Mucosa of rectum (tissue), 2 donors: ENCODE measurements at regions not wholly inside any gene's neighbourhood (a gene's known extent, or its start where the extent isn't known, plus 50 kb on each side); places are given as distances from the start of the nearest gene placed in this dataset.

Source experiments
- H3K27ac ChIP-seq, 2 donors: one replicate each; pipeline ENCODE4 v1.7.0; 2013; ENCODE audit warnings: inconsistent platforms in 2 of 2, low read depth in 2 of 2, low read length in 2 of 2
- H3K27me3 ChIP-seq, 2 donors: one replicate each; pipeline ENCODE4 v1.7.0; 2013; ENCODE audit warnings: low read length in 2 of 2; ENCODE audit not compliant: control insufficient read depth in 2 of 2, insufficient read depth in 2 of 2
- H3K36me3 ChIP-seq, 2 donors: one replicate each; pipeline ENCODE4 v1.7.0; 2013; ENCODE audit warnings: low read length in 2 of 2; ENCODE audit not compliant: control insufficient read depth in 2 of 2, insufficient read depth in 2 of 2
- H3K4me1 ChIP-seq, 2 donors: one replicate each; pipeline ENCODE4 v1.7.0; 2013; ENCODE audit warnings: low read length in 2 of 2, mild to moderate bottlenecking in 1 of 2; ENCODE audit not compliant: control insufficient read depth in 2 of 2, insufficient read depth in 2 of 2
- H3K4me3 ChIP-seq, 2 donors: one replicate each; pipeline ENCODE4 v1.7.0; 2013; ENCODE audit warnings: low read length in 2 of 2
- H3K9ac ChIP-seq, 2 donors: one replicate each; pipeline ENCODE4 v1.7.0; 2013; ENCODE audit warnings: low read length in 2 of 2, low read depth in 1 of 2, mild to moderate bottlenecking in 1 of 2
- H3K9me3 ChIP-seq, 2 donors: one replicate each; pipeline ENCODE4 v1.7.0; 2013; ENCODE audit warnings: low read length in 2 of 2; ENCODE audit not compliant: control insufficient read depth in 2 of 2
- donor health status: healthy.
- donor health status: Normal muscosa, but diverticular disease.

DNA sequence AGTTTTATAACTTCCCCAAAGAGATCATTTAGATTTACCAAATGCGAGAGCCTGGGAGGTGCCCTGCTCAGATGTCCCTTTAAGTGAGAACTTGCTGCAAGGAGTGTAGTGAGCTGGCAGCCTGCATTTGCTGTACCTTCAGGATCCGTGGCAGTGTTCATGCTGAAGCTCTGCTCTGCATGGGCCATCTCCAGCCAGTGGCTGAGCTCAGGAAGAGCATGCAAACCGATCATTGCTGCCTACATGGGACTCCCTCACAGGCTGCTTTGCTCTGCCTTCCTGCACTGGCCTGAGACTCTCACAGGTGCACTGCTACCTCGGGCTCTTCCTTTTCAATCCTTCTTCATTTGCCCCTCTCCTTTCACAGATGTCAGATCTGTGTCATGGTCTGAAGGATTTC lies 152.0 kb upstream of the SFRP2 start:
- Histone ChIP-seq H3K27me3 (no peaks in the 10 kb centered on the region), H3K9ac (no peak overlapping the region), H3K9me3 (no peaks in the 10 kb centered on the region), H3K4me3 (no peak overlapping the region), H3K36me3 (no peaks in the 10 kb centered on the region), H3K27ac (no peak overlapping the region), H3K4me1 (no peaks in the 10 kb centered on the region)

DNA sequence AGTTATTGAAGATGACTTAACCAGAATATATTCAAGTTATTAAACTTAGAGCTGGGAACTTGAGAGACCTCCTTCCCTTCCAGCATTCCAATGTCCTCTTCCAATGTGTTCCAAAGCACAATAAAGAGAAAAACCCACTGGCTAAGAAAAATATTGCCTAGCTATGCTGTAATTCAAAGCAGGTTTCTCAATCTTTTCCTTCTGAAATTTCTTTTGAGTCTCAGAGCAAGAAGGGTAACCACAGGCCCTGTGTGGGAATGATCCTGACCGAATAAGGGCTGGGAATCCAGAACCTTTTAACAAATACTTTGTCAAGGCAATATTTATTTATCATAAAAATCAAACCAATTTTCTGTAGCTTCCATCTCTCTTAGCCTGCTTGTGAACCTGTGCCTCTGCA lies 150.7 kb upstream of the SFRP2 start:
- H3K9ac ChIP-seq = no peak overlapping the region
- H3K4me1 ChIP-seq = no peaks in the 10 kb centered on the region
- no peak overlapping the region for H3K4me3 ChIP-seq
- H3K27me3 ChIP-seq = no peaks in the 10 kb centered on the region
- no peaks in the 10 kb centered on the region for H3K9me3 ChIP-seq
- no peak overlapping the region for H3K27ac ChIP-seq
- no peaks in the 10 kb centered on the region for H3K36me3 ChIP-seq

DNA sequence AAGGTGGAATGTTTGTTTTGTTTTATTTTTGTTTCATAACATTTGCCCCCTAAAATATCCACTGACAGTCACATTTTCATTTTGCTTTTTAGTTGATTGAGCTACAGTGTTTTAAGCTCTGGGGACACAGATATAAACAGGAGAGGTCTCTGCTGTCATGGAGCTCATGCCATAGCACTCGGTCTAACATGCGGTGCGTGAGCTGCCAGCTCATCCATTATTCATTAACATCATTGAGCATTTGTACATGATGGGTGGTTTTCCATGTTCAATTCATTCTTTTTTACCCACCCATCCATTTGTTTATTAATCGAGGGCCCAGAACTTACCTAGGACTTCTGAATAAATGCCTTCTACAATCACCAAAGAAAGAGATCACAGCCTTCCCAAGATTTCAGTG lies 150.1 kb upstream of the SFRP2 start:
- Histone ChIP-seq H3K36me3 (no peaks in the 10 kb centered on the region), H3K27me3 (no peaks in the 10 kb centered on the region), H3K27ac (no peak overlapping the region), H3K9ac (no peak overlapping the region), H3K9me3 (no peaks in the 10 kb centered on the region), H3K4me1 (no peaks in the 10 kb centered on the region), H3K4me3 (no peak overlapping the region)

DNA sequence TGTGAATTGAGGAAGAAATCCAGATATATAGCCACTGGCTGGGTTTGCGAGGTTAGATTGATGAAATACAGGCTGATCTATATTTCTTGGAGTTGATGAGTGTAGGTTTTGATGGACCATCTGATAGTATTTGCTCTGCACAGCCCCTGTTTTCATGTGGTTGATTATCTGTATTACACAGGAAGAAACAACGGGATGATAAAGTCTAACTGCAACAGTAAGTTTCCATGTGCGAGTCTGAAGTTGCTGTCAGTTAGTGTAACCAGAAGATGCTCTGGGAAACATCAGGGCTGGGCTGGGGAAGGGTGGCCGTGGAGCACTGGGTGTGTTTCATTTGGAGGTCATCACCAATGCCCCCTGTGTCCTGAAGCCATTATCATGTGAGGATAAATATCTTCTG lies 148.4 kb upstream of the SFRP2 start:
- Histone ChIP-seq H3K27me3 (no peaks in the 10 kb centered on the region), H3K36me3 (no peaks in the 10 kb centered on the region), H3K9me3 (no peaks in the 10 kb centered on the region), H3K9ac (no peak overlapping the region), H3K4me3 (no peak overlapping the region), H3K27ac (no peak overlapping the region), H3K4me1 (no peaks in the 10 kb centered on the region)

DNA sequence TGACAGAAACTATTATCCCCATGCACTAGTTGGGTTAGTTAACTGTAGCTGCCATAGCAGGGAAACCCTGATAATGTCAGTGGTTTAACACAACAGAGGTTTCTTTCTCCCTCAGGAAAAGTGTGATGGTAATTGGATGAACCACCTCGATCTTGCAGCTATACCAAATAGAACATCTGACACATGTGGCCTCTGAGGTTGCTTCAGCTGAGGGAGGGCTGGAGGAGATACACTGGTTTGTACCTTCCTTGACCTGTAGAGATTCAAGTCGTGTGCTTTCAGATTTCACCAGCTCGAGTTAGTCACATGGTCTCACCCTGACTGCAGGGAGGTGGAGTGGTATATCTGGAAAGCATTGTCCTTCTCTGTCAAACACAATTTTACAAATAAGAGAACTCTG lies 147.2 kb upstream of the SFRP2 start:
- no peaks in the 10 kb centered on the region for H3K4me1 ChIP-seq
- H3K36me3 ChIP-seq = no peaks in the 10 kb centered on the region
- no peak overlapping the region for H3K27ac ChIP-seq
- H3K4me3 ChIP-seq = no peak overlapping the region
- no peaks in the 10 kb centered on the region for H3K9me3 ChIP-seq
- no peaks in the 10 kb centered on the region for H3K27me3 ChIP-seq
- H3K9ac ChIP-seq = no peak overlapping the region

DNA sequence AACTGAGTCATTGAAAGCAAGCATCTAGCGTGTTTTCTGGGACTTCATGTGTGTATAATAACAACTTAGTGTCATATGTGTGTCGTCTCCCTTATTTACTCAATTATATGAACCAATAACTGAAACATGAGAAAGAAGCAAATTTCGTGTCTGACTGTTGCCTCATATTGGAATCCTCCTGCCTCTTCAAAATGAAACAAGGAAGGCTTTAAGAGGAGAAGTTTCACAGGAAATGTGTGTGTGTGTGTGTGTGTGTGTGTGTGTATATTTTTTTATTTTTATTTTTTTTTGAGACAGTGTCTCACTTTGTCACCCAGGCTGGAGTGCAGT lies 145.8 kb upstream of the SFRP2 start:
- Histone ChIP-seq H3K36me3 (no peaks in the 10 kb centered on the region), H3K9ac (no peak overlapping the region), H3K4me1 (no peaks in the 10 kb centered on the region), H3K9me3 (no peaks in the 10 kb centered on the region), H3K27me3 (no peaks in the 10 kb centered on the region), H3K4me3 (no peak overlapping the region), H3K27ac (peak overlapping the region; percentile 28 to 54)

DNA sequence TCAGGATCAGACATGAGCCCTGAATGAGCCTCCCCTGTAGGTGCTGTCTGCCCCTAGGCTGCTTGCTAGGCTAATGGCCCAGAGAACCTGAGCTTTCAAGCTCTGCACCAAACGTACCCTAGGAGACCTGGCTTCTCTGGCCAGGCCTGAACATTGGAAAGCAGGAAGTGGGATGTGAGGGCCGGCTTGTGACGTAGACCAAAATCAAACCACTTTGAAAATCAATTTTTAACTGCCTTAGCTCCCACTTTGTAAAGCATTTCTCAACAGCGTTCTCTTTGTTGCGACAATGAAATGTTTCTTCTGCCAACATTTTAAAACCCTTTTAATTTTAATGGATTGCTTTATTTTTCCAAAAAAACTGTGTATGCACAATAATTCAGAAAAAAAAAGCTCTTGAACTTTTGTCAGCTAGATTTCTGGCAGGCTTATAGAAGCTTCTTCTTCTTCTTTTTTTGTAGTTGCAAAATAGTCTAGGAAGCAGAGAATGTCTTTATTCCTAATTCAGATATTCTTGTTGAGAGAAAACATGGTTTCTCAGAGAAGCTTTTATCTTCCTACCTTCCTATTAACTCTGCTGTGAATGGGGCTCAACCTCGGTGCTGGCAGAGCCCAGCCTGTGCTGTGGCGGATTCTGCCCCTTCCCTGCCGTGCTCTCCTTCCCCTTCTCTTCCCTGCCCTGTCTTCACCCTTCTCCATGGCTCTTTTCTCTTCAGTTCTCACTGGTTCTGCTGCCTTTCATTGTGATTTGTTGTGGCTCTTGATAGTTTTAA lies 145.2 kb upstream of the SFRP2 start:
- Histone ChIP-seq H3K27me3 (no peaks in the 10 kb centered on the region), H3K4me3 (no peak overlapping the region), H3K9ac (no peak overlapping the region), H3K27ac (peak overlapping the region; percentile 28 to 54), H3K9me3 (no peaks in the 10 kb centered on the region), H3K4me1 (no peaks in the 10 kb centered on the region), H3K36me3 (no peaks in the 10 kb centered on the region)

DNA sequence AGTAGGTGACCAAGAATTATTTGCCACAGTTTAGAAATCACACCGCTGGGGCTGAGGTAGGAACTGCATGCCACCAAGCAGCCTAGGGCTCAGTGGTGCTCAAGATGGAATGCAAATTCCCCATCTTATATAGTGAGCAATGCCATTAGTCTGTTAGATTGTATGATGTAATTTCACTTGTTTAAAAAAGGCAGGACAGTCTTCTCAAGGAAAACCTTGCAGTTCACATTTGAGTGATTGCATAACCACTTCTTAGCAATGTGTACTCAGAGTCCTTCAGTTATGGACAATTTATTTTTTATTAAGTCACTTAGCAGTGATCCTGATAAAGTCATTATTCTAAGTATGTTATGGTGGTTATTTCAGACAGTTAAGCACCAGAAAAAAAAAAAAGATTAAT lies 142.9 kb upstream of the SFRP2 start:
- no peaks in the 10 kb centered on the region for H3K4me1 ChIP-seq
- H3K9ac ChIP-seq = no peak overlapping the region
- no peaks in the 10 kb centered on the region for H3K27me3 ChIP-seq
- H3K36me3 ChIP-seq = no peaks in the 10 kb centered on the region
- H3K27ac ChIP-seq = no peak overlapping the region
- no peaks in the 10 kb centered on the region for H3K9me3 ChIP-seq
- H3K4me3 ChIP-seq = no peak overlapping the region

DNA sequence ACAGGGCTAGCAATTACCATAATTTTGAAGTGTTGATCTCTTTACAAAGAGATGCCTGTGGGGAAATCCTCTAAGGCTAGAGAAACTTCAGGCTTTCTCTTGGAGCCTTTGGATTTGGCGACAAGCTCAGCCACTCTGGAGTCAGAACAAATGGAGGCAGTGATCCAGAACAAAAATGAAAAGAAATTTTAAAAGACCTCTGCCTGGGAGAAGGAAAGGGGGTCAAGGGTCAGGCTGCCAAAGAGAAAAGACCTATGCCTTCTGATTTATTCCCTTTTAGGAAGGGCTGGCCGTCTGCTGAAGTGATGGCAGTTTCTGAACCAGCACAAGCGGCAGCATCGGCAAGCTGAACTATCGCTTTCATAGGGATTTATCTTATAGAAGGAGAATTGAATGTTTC lies 140.8 kb upstream of the SFRP2 start:
- H3K27me3 ChIP-seq = no peaks in the 10 kb centered on the region
- no peaks in the 10 kb centered on the region for H3K9me3 ChIP-seq
- H3K36me3 ChIP-seq = no peaks in the 10 kb centered on the region
- no peaks in the 10 kb centered on the region for H3K4me1 ChIP-seq
- no peak overlapping the region for H3K4me3 ChIP-seq
- no peak overlapping the region for H3K27ac ChIP-seq
- H3K9ac ChIP-seq = no peak overlapping the region

DNA sequence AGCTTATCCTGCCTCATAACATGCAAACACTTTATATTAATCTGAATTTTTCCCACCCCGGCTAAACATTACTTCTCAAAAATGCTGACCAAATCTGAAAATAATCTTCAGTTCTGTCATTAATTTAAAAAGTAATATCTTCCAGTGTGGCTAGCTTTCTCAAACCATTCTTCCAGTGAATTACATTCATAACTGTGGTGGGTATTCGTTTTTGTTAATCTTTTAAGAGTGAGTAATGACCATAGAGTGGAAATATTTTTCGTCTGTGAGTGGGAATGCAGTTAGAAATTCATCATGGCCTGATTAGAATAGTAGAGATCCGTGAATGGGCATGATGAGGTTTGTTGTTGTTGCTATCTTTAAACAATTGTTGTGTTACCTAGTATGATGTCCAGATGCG lies 138.6 kb upstream of the SFRP2 start:
- H3K27ac ChIP-seq = no peak overlapping the region

DNA sequence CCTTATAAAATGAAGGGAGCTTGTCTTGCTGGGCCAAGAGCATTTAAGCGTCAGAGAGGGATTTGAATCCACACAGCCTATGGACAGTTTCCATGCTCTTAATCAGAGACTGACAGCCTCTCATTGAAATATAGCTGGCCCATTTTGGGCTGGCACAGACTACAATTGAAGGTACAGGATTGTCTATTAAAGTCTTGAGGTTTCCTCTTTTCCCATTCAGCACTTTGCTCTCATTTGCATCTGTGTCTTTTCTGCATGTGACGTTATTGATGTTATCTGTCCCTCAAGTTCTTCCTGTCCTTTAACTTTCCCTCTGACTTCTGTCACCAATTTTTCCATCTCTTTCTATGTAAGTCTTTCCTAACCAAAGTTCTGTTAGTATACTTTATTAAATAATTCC lies 133.3 kb upstream of the SFRP2 start:
- Histone ChIP-seq H3K27ac (no peak overlapping the region), H3K36me3 (no peaks in the 10 kb centered on the region), H3K9me3 (no peaks in the 10 kb centered on the region), H3K27me3 (no peaks in the 10 kb centered on the region), H3K4me1 (no peaks in the 10 kb centered on the region), H3K4me3 (no peak overlapping the region), H3K9ac (no peak overlapping the region)

More for the DNA sequence above, 138.6 kb upstream of the SFRP2 start:
- Histone ChIP-seq H3K9ac (no peak overlapping the region), H3K9me3 (no peaks in the 10 kb centered on the region), H3K36me3 (no peaks in the 10 kb centered on the region), H3K27me3 (no peaks in the 10 kb centered on the region), H3K4me3 (no peak overlapping the region), H3K4me1 (no peaks in the 10 kb centered on the region)
